SKM-1 treated with dmso at 0.1 percent for 144 hours (cell line): ENCODE measurements at regions not wholly inside any gene's neighbourhood (a gene's known extent, or its start where the extent isn't known, plus 50 kb on each side); places are given as distances from the start of the nearest gene placed in this dataset.
"Not testable (repeated sequence)": the region's sequence is repeated elsewhere in the genome, so short reads cannot be mapped to it uniquely, and the experiment has no call there.

Experiments
- DNase-seq: peaks from one replicate; lab custom pipeline; 2025; ENCODE audit not compliant: unreplicated experiment; lab: John Stamatoyannopoulos, UW

DNA sequence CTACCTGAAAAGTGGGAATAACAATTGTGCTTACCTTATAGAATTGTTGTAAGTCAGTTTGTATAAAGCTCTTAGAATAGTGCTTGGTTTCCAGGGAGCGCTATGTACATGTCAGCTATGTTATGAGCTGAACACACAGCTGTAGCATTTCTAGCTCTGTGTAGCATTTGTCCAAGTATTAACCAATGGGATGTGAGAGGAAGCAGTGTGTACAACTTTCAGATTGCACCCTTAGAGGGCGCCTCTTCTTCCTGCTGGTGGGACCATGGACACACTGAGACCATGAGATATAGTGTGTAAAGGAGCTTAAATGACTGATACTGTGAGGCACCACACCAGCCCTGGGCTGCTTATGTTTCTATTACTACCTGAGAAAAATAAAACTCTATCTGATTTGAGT is 380.2 kb downstream of the LNPK start:
- DNase-seq: no peak

DNA sequence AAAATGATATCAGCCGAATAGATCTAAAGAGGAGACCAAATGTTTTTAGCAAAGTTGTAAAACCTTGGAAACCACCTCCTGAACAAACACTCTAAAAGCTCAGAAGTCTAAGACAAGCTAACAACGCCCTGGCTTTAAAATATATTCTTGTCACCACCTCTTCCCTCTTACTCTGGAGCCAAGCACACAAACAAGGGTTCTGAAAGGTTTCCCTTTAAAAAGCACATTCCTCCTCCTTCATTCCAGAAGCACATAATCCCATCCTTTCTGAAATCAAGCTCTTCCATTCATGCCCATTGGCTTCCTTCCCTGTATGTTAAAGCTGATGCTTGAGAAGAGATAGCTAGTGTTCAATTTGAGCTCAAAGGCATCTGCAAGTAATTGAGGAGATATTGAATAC is 382.0 kb downstream of the LNPK start:
- DNase-seq: no peak

DNA sequence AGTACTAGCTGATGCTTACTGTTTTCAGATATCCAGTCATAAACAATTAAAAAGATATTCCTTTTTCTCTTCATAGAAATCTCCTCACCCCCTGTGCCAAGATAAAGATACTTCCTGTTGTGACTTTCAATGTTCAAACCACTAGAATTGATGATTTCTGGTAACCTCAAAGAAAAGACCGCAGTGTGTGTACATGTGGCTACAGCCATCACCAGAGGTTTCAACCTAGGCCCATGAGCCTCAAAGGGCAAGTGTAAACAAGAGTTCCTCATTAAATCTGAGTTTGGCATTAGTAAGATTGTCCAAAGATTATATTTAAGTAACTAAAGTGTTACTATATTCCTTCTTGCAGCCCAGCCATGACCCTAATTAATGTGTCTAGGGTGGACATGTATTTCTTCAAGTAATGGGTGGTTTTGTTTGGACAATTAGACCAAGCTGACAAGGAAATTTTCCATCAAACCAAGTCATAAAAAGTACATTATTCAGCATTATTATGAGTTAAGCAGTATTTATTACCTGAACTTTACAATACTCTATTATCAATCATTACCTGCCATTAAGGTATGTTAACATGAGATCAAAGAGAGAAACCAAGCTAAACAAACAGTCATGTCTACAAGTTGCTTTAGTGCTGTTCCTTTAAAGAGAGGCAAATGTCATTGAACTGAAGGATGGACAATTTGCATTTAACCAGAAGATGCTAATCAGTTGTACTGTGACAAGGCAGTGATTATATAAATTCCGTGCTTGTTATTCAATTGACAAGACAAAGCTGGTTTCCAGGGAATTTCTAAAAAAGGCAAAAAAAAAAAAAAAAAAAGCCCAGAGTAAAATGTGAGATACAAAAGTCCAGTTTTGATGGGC is 382.7 kb downstream of the LNPK start:
- DNase-seq: no peak

DNA sequence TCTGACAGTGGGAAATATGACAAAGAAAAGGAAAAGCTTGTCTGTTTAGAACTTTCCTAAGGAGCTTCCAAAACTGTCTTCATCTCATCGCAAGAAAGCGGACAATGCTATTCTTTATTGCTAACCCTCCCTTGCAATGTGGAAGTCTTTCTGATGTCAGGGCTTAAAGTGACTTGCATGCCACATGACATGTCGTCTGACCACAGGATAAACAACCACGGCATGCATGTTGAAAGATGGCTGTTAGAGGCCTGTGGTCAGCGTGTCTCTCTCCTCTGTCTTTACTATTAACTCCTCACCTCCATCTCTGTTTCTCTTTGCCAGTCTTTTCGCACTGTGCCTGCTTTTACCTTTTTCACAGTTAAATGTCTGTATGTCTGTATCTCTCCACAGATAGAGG is 389.8 kb downstream of the LNPK start:
- DNase-seq: no peak

DNA sequence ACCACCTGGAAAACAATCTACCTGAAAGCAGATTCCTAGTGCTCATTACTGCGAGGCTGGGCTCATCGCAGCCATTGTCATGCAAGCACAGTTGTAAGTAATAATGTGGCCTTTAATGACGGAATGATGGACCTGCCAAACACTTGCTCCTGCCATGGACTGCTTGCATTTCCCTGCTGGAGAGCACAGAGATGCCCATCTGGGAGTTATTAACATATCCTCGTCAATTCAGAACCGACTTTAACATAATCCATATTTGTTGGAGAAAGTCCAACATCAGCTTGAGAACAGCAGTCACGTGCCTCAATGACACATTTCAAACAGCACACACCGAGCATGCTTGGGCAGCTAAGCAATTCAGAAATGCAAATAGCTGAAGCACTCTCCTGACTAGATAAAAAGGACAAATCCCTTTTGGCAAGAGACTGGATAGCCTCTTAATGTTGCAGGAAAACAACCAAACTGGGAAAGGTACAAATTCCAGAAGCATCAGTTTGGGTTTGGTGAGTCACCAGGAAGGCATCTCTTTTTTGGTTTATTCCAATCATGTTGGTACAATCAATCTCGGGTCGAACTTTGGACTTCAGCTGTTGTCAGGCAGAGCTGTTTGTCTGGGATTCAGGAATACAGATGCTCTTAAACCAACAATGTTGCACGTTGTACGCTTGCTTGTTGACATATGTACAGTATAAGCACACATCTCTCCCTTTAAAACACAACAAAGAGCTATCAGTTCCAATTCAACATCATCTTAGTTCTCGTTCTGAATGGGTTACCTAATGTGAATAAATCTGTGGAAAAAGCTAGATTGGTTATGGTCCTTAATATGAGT is 395.8 kb downstream of the LNPK start:
- DNase-seq: no peak

DNA sequence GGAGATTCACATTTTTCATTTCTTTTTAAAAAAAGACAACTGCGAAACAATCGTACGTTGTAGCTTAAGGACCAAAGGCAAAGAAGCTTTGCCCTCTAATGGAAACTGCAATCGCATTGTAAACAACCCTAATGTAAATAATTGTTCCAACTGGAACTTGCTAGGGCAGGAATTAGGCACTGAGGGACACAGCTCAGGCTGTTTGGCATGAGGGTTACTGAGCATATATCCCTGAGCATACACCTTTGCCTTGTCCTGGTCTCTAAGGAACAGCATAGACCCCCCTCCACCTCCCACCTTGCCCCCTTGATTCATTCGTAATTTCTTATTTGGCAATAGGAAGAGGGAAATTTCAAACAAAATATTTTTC is 396.4 kb downstream of the LNPK start:
- no peak for DNase-seq

DNA sequence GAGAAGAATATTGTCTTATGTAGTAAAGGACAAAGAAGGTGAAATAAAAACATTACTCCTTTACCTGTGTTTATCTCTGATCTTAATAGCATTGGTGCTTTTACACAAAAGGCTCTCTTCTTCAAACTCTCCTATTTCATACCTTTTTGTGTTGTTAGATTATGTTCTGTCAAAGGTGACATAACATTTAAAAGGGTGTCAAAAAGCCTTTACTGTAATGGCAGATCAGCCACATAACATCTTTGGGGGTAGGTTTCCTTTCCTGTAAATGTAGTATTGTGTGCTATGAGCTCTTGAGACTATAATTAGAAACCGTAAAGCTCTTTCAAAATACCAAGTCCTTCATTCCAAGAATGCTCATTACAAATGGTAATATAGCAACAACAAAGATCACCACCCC is 400.1 kb downstream of the LNPK start:
- no peak for DNase-seq

DNA sequence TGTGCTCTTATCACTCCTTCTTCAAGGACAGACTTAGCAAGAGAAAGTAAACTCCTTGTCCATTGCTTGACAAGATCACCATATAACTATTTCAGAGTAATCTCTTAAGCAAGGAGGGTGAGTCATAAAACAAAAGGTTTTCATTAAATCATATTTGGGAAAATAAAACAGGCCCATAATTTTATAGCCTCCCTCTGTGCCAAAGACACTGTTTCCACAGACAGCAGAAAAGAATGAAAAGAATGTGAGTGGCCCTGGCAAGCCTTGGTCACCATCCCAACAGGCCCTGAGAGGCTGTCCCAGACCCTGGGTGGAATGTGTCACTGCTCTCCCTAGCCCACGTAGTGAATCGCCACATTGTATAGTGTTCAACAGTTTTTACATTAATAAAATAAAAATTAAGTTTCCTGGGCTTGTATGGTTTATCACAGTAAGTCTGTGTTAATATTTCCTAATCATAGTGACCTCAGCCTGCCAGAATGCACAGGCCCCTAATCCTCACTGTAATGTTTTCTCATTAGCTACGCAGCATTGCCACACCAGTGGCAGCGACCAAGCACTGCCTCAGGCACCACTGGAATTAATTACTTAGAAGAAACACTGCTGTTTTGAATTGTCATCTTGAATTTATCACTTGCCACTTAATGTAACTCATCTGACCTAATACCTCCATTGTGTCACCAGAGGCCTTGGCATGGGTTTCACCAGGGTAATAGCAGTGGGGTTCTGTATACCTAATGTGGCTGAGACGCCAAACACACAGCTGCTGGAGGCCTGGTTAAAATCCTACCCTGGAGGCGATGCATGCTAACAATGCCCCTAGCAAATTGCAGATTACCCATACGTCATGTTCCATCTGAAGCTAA is 401.9 kb downstream of the LNPK start:
- no peak for DNase-seq

DNA sequence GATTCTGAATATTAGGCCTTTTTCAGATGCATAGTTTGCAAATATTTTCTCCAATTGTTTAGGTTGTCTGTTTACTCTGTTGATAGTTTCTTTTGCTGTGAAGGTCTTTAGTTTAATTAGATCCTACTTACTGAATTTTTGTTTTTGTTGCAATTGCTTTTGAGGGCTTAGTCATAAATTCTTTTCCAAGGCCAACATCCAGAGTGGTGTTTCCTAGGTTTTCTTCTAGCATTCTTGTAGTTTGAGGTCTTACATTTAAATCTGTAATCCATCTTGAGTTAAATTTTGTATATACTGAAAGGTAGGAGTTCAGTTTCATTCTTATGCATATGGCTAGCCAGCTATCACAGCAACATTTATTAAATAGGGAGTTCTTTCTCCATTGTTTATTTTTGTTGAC is 404.8 kb downstream of the LNPK start:
- DNase-seq: no peak

DNA sequence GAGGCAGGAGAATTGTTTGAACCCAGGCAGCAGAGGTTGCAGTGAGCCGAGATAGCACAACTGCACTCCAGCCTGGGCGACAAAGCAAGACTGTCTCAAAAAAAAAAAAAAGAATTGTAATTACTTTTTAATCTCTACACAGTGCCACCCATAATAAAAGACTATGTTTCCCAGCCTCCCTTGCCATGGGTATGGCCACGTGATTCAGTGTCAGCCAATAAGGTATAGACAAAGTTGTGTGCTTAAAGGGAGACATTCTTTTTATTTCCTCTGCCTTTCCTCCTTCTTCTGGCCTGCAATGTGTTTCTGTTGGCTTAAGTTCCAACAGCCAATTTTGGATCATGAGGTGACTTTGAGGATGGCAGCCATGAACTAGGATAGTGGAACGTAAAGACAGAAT is 406.9 kb downstream of the LNPK start:
- no peak for DNase-seq

DNA sequence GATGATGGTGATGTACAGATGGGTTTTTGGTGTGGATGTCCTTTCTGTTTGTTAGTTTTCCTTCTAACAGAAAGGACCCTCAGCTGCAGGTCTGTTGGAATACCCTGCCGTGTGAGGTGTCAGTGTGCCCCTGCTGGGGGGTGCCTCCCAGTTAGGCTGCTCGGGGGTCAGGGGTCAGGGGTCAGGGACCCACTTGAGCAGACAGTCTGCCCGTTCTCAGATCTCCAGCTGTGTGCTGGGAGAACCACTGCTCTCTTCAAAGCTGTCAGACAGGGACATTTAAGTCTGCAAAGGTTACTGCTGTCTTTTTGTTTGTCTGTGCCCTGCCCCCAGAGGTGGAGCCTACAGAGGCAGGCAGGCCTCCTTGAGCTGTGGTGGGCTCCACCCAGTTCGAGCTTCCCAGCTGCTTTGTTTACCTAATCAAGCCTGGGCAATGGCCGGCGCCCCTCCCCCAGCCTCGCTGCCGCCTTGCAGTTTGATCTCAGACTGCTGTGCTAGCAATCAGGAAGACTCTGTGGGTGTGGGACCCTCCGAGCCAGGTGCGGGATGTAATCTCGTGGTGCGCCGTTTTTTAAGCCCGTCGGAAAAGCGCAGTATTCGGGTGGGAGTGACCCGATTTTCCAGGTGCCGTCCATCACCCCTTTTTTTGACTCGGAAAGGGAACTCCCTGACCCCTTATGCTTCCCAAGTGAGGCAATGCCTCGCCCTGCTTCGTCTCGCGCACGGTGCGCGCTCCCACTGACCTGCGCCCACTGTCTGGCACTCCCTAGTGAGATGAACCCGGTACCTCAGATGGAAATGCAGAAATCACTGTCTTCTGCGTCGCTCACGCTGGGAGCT is 408.2 kb downstream of the LNPK start:
- not testable (repeated sequence) for DNase-seq

DNA sequence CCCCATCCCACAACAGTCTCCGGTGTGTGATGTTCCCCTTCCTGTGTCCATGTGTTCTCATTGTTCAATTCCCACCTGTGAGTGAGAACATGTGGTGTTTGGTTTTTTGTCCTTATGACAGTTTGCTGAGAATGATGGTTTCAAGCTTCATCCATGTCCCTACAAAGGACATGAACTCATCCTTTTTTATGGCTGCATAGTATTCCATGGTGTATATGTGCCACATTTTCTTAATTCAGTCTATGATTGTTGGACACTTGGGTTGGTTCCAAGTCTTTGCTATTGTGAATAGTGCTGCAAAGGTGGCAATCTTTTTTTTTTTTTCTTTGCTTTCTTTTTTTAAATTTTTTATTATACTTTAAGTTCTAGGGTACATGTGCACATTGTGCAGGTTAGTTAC is 406.7 kb upstream of the ATP5MC3 start:
- DNase-seq: not testable (repeated sequence)

DNA sequence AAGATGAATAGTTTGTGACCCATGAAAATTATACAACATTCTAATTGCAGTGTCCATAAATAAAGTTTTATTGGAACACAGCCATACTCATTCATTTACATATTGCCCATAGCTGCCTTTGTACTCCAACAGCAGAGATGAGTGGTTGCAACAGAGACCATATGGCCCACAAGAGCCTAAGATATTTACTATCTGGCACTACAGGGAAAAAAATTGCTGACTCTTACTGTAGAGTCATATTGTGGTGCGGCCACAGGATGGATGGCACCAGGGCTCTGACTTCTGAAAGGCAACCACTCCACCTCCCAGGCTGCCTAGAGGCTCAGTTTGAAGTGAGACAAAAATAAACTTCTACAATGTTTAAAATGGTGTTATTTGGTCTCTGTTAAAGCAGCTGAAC is 404.0 kb upstream of the ATP5MC3 start:
- no peak for DNase-seq

DNA sequence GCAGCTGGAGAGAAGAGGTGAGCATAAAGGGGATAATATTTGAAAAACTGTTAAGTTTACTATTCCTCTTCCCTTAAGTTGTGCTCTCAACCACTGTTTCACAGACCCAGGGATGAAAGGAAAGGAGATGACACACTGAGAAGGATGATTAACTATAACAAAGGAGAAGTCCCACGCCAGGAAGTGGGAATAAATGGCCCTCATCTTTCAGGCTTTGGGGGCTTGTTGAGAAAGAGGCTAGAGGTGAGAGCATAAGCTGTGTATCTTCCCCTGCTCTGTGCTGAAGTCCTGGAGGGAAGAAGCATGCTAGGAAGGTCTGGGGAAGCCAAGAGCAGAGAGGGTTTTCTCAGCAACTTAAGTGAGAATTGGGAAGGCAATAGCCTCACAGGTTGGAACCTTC is 399.1 kb upstream of the ATP5MC3 start:
- DNase-seq: peak; percentile 26

DNA sequence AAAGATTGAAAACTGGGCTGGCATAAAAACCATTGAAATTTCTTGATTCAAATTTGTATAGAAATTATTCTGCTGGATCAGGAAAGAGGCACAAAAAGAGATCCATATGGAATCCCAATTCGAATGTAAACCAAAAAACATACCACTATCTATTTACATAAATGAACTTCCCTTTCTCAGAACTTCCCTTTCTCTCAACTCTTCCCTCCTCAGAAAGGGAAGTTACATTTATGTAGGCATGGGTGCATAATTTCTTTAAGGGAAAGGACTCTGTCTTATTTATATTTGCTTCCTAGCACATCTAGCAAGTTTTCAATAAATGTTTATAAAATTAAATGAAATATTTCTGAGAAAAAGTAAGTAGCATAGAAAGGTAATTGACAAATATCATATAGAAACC is 398.1 kb upstream of the ATP5MC3 start:
- peak; percentile 90 for DNase-seq

DNA sequence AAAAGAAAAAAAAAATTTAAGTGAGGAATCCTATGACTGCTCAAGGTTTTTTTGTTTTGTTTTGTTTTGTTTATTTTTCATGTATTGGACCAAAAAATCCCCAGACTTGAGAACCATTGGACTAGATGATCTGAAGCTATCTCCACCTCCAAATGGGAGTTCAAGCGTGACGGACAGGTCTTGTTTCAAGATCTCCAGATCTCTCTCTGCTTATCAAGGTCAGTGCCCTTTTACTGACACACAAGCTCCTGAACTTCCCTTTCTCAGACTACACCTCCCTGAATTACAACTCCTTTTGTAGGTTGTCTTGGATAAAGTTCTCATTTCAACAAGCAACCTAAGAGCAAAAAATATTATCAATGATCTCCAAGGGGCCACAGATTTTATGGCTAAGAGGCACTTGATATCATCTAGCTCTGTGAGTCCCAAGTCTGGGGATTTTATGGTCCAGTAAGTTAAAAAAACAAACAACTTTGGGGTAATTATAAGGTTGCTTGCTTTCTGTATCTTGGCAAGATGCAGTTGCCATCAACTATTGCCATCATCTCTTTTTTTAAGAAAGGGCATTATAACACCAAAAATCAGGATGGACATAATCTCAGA is 396.0 kb upstream of the ATP5MC3 start:
- DNase-seq: peak; percentile 2

DNA sequence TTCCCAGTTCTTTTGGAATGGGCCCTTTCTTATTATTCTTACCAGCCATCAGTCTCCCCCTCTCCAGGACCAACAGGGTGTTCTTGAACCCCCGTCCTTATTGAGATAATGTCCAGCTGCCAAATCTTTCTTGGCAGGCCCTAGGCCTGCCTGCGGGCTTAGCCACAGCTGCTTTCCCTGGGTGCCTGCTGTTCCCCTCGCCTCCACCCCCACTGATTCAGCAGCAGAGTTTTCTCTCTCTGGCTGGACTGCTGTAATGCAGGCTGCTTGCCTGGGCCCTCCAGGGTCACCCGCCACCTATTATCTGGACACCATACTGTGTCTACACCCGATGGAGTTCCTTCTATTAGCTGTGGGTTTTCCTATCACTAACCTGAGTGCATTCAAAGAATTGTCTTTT is 395.4 kb upstream of the ATP5MC3 start:
- DNase-seq: no peak

DNA sequence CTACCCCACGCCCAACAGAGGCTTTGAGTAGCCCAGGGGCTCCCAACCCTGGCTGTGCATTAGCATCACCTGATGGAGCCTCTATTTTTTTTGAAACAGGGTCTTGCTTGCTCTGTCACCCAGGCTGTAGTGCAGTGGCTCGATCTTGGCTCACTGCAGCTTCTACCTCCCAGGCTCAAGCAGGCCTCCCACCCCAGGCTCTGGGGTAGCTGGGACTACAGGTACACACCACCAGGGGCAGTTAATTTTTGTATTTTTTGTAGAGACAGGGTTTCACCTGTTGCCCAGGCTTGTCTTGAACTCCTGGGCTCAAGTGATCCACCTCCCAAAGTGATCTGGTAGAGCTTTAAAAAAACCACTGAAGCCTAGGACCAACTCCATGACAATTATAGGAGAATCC is 394.8 kb upstream of the ATP5MC3 start:
- no peak for DNase-seq

DNA sequence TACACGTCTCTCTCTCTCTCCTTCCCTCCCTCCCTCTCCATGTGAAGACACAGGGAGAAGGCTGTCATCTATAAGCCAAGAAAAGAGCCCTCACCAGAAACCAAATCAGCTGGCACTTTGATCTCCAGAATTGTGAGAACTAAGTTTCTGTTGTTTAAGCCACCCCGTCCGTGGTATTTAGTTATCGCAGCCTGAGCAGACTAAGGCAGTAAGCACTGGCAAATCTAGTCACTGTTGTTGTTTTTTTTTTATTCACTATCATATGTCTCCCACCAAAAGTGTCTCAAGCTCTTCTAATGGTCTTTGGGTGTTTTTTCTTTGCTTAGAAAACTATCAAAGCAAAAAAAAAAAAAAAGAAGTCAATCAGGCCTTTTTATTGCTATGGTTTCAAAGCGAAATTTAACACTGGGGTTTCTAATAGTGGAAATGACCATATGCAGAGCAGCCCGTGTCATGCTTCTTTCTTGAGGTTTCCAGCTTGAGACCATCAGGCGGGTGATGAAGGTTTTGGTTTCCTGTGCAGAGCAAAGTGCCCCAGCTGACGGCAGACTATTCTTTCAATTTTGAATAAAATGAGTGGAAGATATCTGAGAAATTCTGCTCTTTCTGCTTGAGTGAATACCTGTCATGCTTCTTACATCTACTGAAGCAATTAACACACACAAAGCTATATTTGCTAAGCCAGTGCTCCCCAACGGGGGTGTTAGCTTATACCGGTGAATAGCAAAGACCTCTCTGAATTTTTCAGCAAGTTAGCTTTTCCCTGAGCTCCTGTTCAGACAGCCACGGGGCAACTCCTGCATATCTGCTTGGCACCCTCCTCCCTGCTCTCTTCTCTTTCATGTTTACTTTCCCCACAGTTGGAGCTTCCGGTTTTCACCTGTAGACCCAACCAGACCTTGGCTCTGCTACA is 394.1 kb upstream of the ATP5MC3 start:
- no peak for DNase-seq
